ENCODE measurements at regions not wholly inside any gene's neighbourhood (a gene's known extent, or its start where the extent isn't known, plus 50 kb on each side); places are given as distances from the start of the nearest gene placed in this dataset.

- in situ Hi-C loops (cut with MboI; ENCODE audit: low sequenced_read_pairs, unreplicated experiment) = no loop called here
- no peak for DNase-seq (ENCODE audit: low spot score)
- no peak for TF ChIP-seq CTCF (IDR thresholded peaks at IDR 0.05; ENCODE audit: borderline replicate concordance, control extremely low read depth, extremely low read depth, insufficient read depth, missing control alignments)
Measured at GRCh38 chr1:83769072-83769471, 229.9 kb downstream of the TTLL7 start.

GRCh38 chr1:83766241-83766691 lies 232.7 kb downstream of the TTLL7 start:
- no peak for DNase-seq (ENCODE audit: low spot score)
- in situ Hi-C loops (cut with MboI; ENCODE audit: low sequenced_read_pairs, unreplicated experiment) = no loop called here
- no peak for TF ChIP-seq CTCF (IDR thresholded peaks at IDR 0.05; ENCODE audit: borderline replicate concordance, control extremely low read depth, extremely low read depth, insufficient read depth, missing control alignments)

GRCh38 chr1:83765125-83765524 lies 233.8 kb downstream of the TTLL7 start:
- DNase-seq (ENCODE audit: low spot score) = no peak
- no peak for TF ChIP-seq CTCF (IDR thresholded peaks at IDR 0.05; ENCODE audit: borderline replicate concordance, control extremely low read depth, extremely low read depth, insufficient read depth, missing control alignments)
- in situ Hi-C loops (cut with MboI; ENCODE audit: low sequenced_read_pairs, unreplicated experiment) = no loop called here

GRCh38 chr1:83764209-83764608 lies 234.7 kb downstream of the TTLL7 start:
- DNase-seq (ENCODE audit: low spot score) = no peak
- in situ Hi-C loops (cut with MboI; ENCODE audit: low sequenced_read_pairs, unreplicated experiment) = no loop called here
- TF ChIP-seq CTCF (IDR thresholded peaks at IDR 0.05; ENCODE audit: borderline replicate concordance, control extremely low read depth, extremely low read depth, insufficient read depth, missing control alignments) = no peak

- DNase-seq (ENCODE audit: low spot score) = no peak
- in situ Hi-C loops (cut with MboI; ENCODE audit: low sequenced_read_pairs, unreplicated experiment) = no loop called here
- no peak for TF ChIP-seq CTCF (IDR thresholded peaks at IDR 0.05; ENCODE audit: borderline replicate concordance, control extremely low read depth, extremely low read depth, insufficient read depth, missing control alignments)
Measured at GRCh38 chr1:83763361-83764095, 235.4 kb downstream of the TTLL7 start.

- TF ChIP-seq CTCF (IDR thresholded peaks at IDR 0.05; ENCODE audit: borderline replicate concordance, control extremely low read depth, extremely low read depth, insufficient read depth, missing control alignments) = no peak
- no peak for DNase-seq (ENCODE audit: low spot score)
- in situ Hi-C loops (cut with MboI; ENCODE audit: low sequenced_read_pairs, unreplicated experiment) = no loop called here
Measured at GRCh38 chr1:83762416-83762815, 236.5 kb downstream of the TTLL7 start.
